HepG2 (cell line): ENCODE measurements at regions not wholly inside any gene's neighbourhood (a gene's known extent, or its start where the extent isn't known, plus 50 kb on each side); places are given as distances from the start of the nearest gene placed in this dataset.

Experiments used
- ATAC-seq: fragments of 200-7000 bp; cut with Tn5 transposase; 3 replicates; pipeline ENCODE4 v1.9.1; 2020; ENCODE audit warnings: mild to moderate bottlenecking, moderate library complexity
- BruUV-seq: library from RNA; stranded (reverse); fragments of 400-500 nt; replicated peaks from 2 replicates; lab custom pipeline; 2021; lab: Mats Ljungman, UMichigan
- CTCF ChIA-PET: fragments of 300-600 bp; formaldehyde crosslinking; extraction: SDS; loops from one replicate; lab custom pipeline; 2021; ENCODE audit warnings: low total read pairs, inconsistent platforms, low intra/inter-chr PET ratio; lab: Yijun Ruan, JAX
- POLR2A ChIA-PET: fragments of 350-600 bp; sonication (Branson Sonifier 250); formaldehyde crosslinking; loops from one replicate; lab custom pipeline; 2020; ENCODE audit warnings: antibody characterized with exemption, inconsistent platforms; lab: Yijun Ruan, JAX
- DNase-seq: peaks from one replicate; pipeline ENCODE4 v3.0.0-alpha.2; 2015; ENCODE audit warnings: low spot score
- FAIRE-seq: peaks from 3 replicates; lab custom pipeline; 2011; peaks lifted over from hg19 to GRCh38; lab: Jason Lieb, UNC
- H2AFZ ChIP-seq: one replicate; pipeline ENCODE4 v1.6.1; 2011; ENCODE audit warnings: low read length, inconsistent platforms
- H3K27ac ChIP-seq: fragments of 300-600 bp; 3 replicates; pipeline ENCODE4 v1.8.0; 2011; ENCODE audit warnings: mixed run types, mild to moderate bottlenecking, mixed read lengths, low read length, inconsistent platforms; ENCODE audit not compliant: insufficient read depth; ENCODE audit errors: extremely low read length
- H3K27me3 ChIP-seq, 2 experiments: fragments of 200-600 bp in 1 of 2; 2 replicates in 1 of 2; 3 replicates in 1 of 2; pipeline versions ENCODE4 v1.6.0 to v1.8.0; 2011; ENCODE audit warnings: low read length in 2 of 2, mild to moderate bottlenecking in 2 of 2, moderate library complexity in 2 of 2, inconsistent platforms in 1 of 2; ENCODE audit not compliant: insufficient read depth in 2 of 2, control insufficient read depth in 1 of 2
- H3K36me3 ChIP-seq, 2 experiments: fragments of 200-600 bp in 1 of 2; replicated peaks in 1 of 2; 2 replicates in 1 of 2; 3 replicates in 1 of 2; pipeline versions ENCODE4 v1.5.1 to v1.8.0; 2011; ENCODE audit warnings: low read length in 2 of 2, inconsistent platforms in 1 of 2; ENCODE audit not compliant: insufficient read depth in 2 of 2, control insufficient read depth in 1 of 2
- H3K4me1 ChIP-seq: 2 replicates; pipeline ENCODE4 v1.5.1; 2012; ENCODE audit warnings: low read length, inconsistent platforms; ENCODE audit not compliant: insufficient read depth
- H3K4me2 ChIP-seq: 2 replicates; pipeline ENCODE4 v1.6.0; 2011; ENCODE audit warnings: low read depth, low read length, inconsistent platforms
- H3K4me3 ChIP-seq, 3 experiments: fragments of 200-600 bp in 1 of 3; sonication (generic), shearing (Covaris generic) in 1 of 3; replicated peaks in 1 of 3; 2 replicates each; pipeline ENCODE4 v1.5.1; 2011 to 2016; ENCODE audit warnings: low read length in 3 of 3, inconsistent platforms in 2 of 3, low read depth in 2 of 3, mild to moderate bottlenecking in 2 of 3, control low read depth in 1 of 3, mixed read lengths in 1 of 3; ENCODE audit not compliant: insufficient read depth in 1 of 3
- H3K79me2 ChIP-seq: one replicate; pipeline ENCODE4 v1.6.1; 2011; ENCODE audit warnings: low read length, inconsistent platforms; ENCODE audit not compliant: insufficient read depth
- H3K9ac ChIP-seq: 2 replicates; pipeline ENCODE4 v1.6.0; 2011; ENCODE audit warnings: mild to moderate bottlenecking, low read depth, low read length, inconsistent platforms; ENCODE audit not compliant: insufficient read depth
- H3K9me3 ChIP-seq: 2 replicates; pipeline ENCODE4 v1.5.1; 2012; ENCODE audit warnings: mild to moderate bottlenecking, low read length
- H4K20me1 ChIP-seq: 2 replicates; pipeline ENCODE4 v1.6.0; 2011; ENCODE audit warnings: inconsistent platforms, mild to moderate bottlenecking, low read length, moderate library complexity; ENCODE audit not compliant: insufficient read depth
- ARID2 ChIP-seq: sonication (generic); formaldehyde crosslinking; IDR thresholded peaks from 2 replicates; pipeline ENCODE4 v1.8.1; 2022; ENCODE audit warnings: mild to moderate bottlenecking, missing genetic modification reagents, borderline replicate concordance
- CSRNP2 ChIP-seq: sonication (generic); formaldehyde crosslinking; conservative IDR thresholded peaks from 2 replicates; pipeline ENCODE4 v1.8.0; 2022; ENCODE audit warnings: low read depth, missing genetic modification reagents
- EED ChIP-seq: sonication (generic); formaldehyde crosslinking; IDR thresholded peaks from 2 replicates; pipeline ENCODE4 v1.5.0; 2020; ENCODE audit warnings: mild to moderate bottlenecking, missing genetic modification reagents
- HOXA3 ChIP-seq: sonication (generic); formaldehyde crosslinking; IDR thresholded peaks from 2 replicates; pipeline ENCODE4 v1.5.0; 2020; ENCODE audit warnings: missing genetic modification reagents
- IKZF4 ChIP-seq: sonication (generic); formaldehyde crosslinking; IDR thresholded peaks from 2 replicates; pipeline ENCODE4 v1.5.1; 2020; ENCODE audit warnings: borderline replicate concordance, mild to moderate bottlenecking, low read depth, missing genetic modification reagents; ENCODE audit errors: not compliant biosample characterization
- KDM5A ChIP-seq: fragments of 200-600 bp; sonication (generic); IDR thresholded peaks from 2 replicates; pipeline ENCODE4 v1.7.0; 2018; ENCODE audit warnings: antibody characterized with exemption, mild to moderate bottlenecking, low read length, borderline replicate concordance
- KLF9 ChIP-seq: IDR thresholded peaks from 2 replicates; pipeline ENCODE4 v1.6.1; 2016; ENCODE audit warnings: low read depth
- MBD4 ChIP-seq: IDR thresholded peaks from 2 replicates; pipeline ENCODE4 v1.6.1; 2012; ENCODE audit warnings: low read length, inconsistent platforms, borderline replicate concordance
- MXI1 ChIP-seq: IDR thresholded peaks from 3 replicates; pipeline ENCODE4 v1.6.1; 2012; ENCODE audit warnings: low read depth, low read length, inconsistent platforms, borderline replicate concordance
- SKI ChIP-seq: fragments of 450-650 bp; IDR thresholded peaks from one replicate; pipeline ENCODE4 v1.6.1; 2018; ENCODE audit warnings: mild to moderate bottlenecking; ENCODE audit not compliant: partially characterized antibody
- YEATS4 ChIP-seq: sonication (generic); formaldehyde crosslinking; IDR thresholded peaks from 2 replicates; pipeline ENCODE4 v1.4.0; 2020; ENCODE audit warnings: missing genetic modification reagents, borderline replicate concordance
- ZBTB49 ChIP-seq: sonication (generic); formaldehyde crosslinking; IDR thresholded peaks from 2 replicates; pipeline ENCODE4 v1.4.0; 2020; ENCODE audit warnings: missing genetic modification reagents, borderline replicate concordance
- ZNF510 ChIP-seq: sonication (generic); formaldehyde crosslinking; IDR thresholded peaks from 2 replicates; pipeline ENCODE4 v1.4.0; 2020; ENCODE audit warnings: low read depth, mild to moderate bottlenecking, missing genetic modification reagents
- ZNF572 ChIP-seq: sonication (generic); formaldehyde crosslinking; IDR thresholded peaks from 2 replicates; pipeline ENCODE4 v1.5.1; 2020; ENCODE audit warnings: mild to moderate bottlenecking, missing genetic modification reagents
- ZNF619 ChIP-seq: sonication (generic); formaldehyde crosslinking; IDR thresholded peaks from 2 replicates; pipeline ENCODE4 v1.4.0; 2020; ENCODE audit warnings: mild to moderate bottlenecking, missing genetic modification reagents
- ZNF883 ChIP-seq: sonication (generic); formaldehyde crosslinking; IDR thresholded peaks from 2 replicates; pipeline ENCODE4 v1.5.1; 2020; ENCODE audit warnings: mild to moderate bottlenecking, missing genetic modification reagents; ENCODE audit errors: not compliant biosample characterization
- WGBS: methylation state at CpG from one replicate; pipeline ENCODE4 v1.1.6; 2017; ENCODE audit warnings: low lambda C conversion rate; 5-methylcytosine and 5-hydroxymethylcytosine counted together
- in situ Hi-C: cut with HindIII; loops from 2 replicates; pipeline ENCODE4 v1.10.0; 2017; ENCODE audit warnings: low pct_unique_long_range_greater_than_20kb; ENCODE audit not compliant: extremely low pct_ligation_motif_present
- intact Hi-C: fragments of 100-400 bp; cut with micrococcal nuclease; formaldehyde crosslinking; loops from one replicate; pipeline ENCODE4 v1.10.0; 2022; ENCODE audit not compliant: unreplicated experiment
- TF ChIP-seq, protein P1 (sequence below): sonication (generic); formaldehyde crosslinking; IDR thresholded peaks from 2 replicates; pipeline ENCODE4 v1.8.0; 2023; ENCODE audit warnings: mild to moderate bottlenecking, missing genetic modification reagents
- TF ChIP-seq, protein P2 (sequence below): IDR thresholded peaks from 2 replicates; pipeline ENCODE4 v1.6.1; 2018; ENCODE audit warnings: missing genetic modification reagents

DNA sequence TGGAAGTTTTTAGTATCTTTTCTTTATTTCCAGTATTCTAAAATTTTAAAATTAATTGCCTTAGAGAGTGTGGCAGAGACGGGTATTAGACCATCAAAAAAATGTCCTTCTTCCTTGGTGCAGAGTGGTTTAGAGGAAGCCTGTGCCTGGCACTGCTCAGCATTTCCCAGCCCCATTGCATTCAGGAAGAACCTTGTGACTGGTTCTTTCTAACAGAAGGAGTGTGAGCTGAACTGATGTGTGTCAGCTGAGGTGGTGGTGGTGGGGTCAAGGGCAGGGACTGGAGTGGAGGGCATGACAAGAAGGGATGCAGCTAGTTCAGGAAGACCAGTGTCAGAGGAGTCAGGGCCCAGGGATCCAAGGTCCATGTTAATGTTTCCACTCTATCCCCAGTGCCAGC lies 58.7 kb upstream of the FDX1 start:
- no peaks in the 10 kb centered on the region; a peak in 1 of 5 replicates for H3K27me3 ChIP-seq
- no peak overlapping the region for H2AFZ ChIP-seq
- ATAC-seq = no peak
- no peaks in the 10 kb centered on the region for H3K9me3 ChIP-seq
- no peak overlapping the region for H3K9ac ChIP-seq
- no peaks in the 10 kb centered on the region for H3K79me2 ChIP-seq
- no peaks in the 10 kb centered on the region for H3K4me1 ChIP-seq
- in situ Hi-C loops = no loop called here
- DNase-seq = no peak
- 22% methylated on average over 1 of the region's 1 CpG for WGBS
- H3K27ac ChIP-seq = no peak overlapping the region
- ChIA-PET POLR2A (no interaction called here), CTCF (no interaction called here)
- FAIRE-seq = no peak
- intact Hi-C loops = loop anchor here (10.0 kb wide), 1 partner anchor 276 kb away; the partner anchor contains the start of gene ZC3H12C
- no peaks in the 10 kb centered on the region for H3K36me3 ChIP-seq
- no peak overlapping the region for H3K4me3 ChIP-seq
- no peak overlapping the region for H3K4me2 ChIP-seq
- no peaks in the 10 kb centered on the region for H4K20me1 ChIP-seq
- no TSS peak for BruUV-seq
- no peak for TF ChIP-seq ZNF572 (CRISPR knock-in tag)
- no peak for TF ChIP-seq ZNF510 (CRISPR knock-in tag)
- TF ChIP-seq KLF9 (CRISPR knock-in tag) = no peak
- no peak for TF ChIP-seq EED (CRISPR knock-in tag)
- no peak for TF ChIP-seq HOXA3 (CRISPR knock-in tag)
- no peak for TF ChIP-seq SKI
- no peak for TF ChIP-seq MXI1
- no peak for TF ChIP-seq ARID2 (CRISPR knock-in tag)
- no peak for TF ChIP-seq ZNF883 (CRISPR knock-in tag)
- TF ChIP-seq, protein P1, sequence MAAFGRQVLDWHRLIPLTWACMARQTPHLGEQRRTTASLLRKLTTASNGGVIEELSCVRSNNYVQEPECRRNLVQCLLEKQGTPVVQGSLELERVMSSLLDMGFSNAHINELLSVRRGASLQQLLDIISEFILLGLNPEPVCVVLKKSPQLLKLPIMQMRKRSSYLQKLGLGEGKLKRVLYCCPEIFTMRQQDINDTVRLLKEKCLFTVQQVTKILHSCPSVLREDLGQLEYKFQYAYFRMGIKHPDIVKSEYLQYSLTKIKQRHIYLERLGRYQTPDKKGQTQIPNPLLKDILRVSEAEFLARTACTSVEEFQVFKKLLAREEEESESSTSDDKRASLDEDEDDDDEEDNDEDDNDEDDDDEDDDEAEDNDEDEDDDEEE = no peak
- TF ChIP-seq ZBTB49 (CRISPR knock-in tag) = no peak
- TF ChIP-seq, protein P2, sequence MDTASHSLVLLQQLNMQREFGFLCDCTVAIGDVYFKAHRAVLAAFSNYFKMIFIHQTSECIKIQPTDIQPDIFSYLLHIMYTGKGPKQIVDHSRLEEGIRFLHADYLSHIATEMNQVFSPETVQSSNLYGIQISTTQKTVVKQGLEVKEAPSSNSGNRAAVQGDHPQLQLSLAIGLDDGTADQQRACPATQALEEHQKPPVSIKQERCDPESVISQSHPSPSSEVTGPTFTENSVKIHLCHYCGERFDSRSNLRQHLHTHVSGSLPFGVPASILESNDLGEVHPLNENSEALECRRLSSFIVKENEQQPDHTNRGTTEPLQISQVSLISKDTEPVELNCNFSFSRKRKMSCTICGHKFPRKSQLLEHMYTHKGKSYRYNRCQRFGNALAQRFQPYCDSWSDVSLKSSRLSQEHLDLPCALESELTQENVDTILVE (CRISPR knock-in tag) = no peak
- TF ChIP-seq MBD4 = no peak
- TF ChIP-seq CSRNP2 (CRISPR knock-in tag) = no peak
- TF ChIP-seq YEATS4 (CRISPR knock-in tag) = no peak
- no peak for TF ChIP-seq KDM5A
- no peak for TF ChIP-seq IKZF4 (CRISPR knock-in tag)
- TF ChIP-seq ZNF619 (CRISPR knock-in tag) = no peak
